ENCODE measurements at regions not wholly inside any gene's neighbourhood (a gene's known extent, or its start where the extent isn't known, plus 50 kb on each side); places are given as distances from the start of the nearest gene placed in this dataset.

GRCh38 chr12:66881386-66881785 lies 202.5 kb upstream of the GRIP1 start:
- TF ChIP-seq, protein P1, sequence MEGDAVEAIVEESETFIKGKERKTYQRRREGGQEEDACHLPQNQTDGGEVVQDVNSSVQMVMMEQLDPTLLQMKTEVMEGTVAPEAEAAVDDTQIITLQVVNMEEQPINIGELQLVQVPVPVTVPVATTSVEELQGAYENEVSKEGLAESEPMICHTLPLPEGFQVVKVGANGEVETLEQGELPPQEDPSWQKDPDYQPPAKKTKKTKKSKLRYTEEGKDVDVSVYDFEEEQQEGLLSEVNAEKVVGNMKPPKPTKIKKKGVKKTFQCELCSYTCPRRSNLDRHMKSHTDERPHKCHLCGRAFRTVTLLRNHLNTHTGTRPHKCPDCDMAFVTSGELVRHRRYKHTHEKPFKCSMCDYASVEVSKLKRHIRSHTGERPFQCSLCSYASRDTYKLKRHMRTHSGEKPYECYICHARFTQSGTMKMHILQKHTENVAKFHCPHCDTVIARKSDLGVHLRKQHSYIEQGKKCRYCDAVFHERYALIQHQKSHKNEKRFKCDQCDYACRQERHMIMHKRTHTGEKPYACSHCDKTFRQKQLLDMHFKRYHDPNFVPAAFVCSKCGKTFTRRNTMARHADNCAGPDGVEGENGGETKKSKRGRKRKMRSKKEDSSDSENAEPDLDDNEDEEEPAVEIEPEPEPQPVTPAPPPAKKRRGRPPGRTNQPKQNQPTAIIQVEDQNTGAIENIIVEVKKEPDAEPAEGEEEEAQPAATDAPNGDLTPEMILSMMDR (IDR thresholded peaks at IDR 0.05): no peak

GRCh38 chr12:66884091-66884490 lies 205.2 kb upstream of the GRIP1 start:
- no peak for ATAC-seq (ENCODE audit: poor library complexity)
- Mint-ChIP-seq H3K4me1 (ENCODE audit: low read depth) (no peaks in the 10 kb centered on the region), H3K4me3 (no peak overlapping the region), H3K27me3 (no peaks in the 10 kb centered on the region), H3K9me3 (no peaks in the 10 kb centered on the region), H3K36me3 (ENCODE audit: low read depth) (no peaks in the 10 kb centered on the region), H3K27ac (no peak overlapping the region)
- Histone ChIP-seq H3K27me3 (ENCODE audit: control insufficient read depth in 1 of 2, insufficient read depth in 2 of 2, low read length in 2 of 2) (no peaks in the 10 kb centered on the region), H3K9me3 (ENCODE audit: control insufficient read depth in 1 of 2, insufficient read depth in 1 of 2, low read length in 2 of 2) (no peaks in the 10 kb centered on the region), H3K27ac (ENCODE audit: low read depth in 1 of 2, low read length in 2 of 2) (no peak overlapping the region), H3K4me3 (ENCODE audit: low read length) (no peak overlapping the region), H3K36me3 (ENCODE audit: insufficient read depth, low read length) (no peaks in the 10 kb centered on the region), H3K4me1 (ENCODE audit: insufficient read depth, low read length) (no peaks in the 10 kb centered on the region)
- POLR2A ChIA-PET: no interaction called here
- no peak for DNase-seq
- CTCF ChIA-PET: no interaction called here
- TF ChIP-seq, protein P1 (IDR thresholded peaks at IDR 0.05): no peak
- intact Hi-C loops (cut with DNase I, micrococcal nuclease): no loop called here

More at GRCh38 chr12:66881386-66881785, 202.5 kb upstream of the GRIP1 start:
- ATAC-seq (ENCODE audit: poor library complexity) (no peak), DNase-seq (no peak)
- Mint-ChIP-seq H3K9me3 (no peaks in the 10 kb centered on the region), H3K4me1 (ENCODE audit: low read depth) (no peaks in the 10 kb centered on the region), H3K27ac (no peak overlapping the region), H3K4me3 (no peak overlapping the region), H3K27me3 (no peaks in the 10 kb centered on the region), H3K36me3 (ENCODE audit: low read depth) (no peaks in the 10 kb centered on the region)
- no peaks in the 10 kb centered on the region for H3K9me3 ChIP-seq (ENCODE audit: control insufficient read depth in 1 of 2, insufficient read depth in 1 of 2, low read length in 2 of 2)
- no peaks in the 10 kb centered on the region for H3K4me1 ChIP-seq (ENCODE audit: insufficient read depth, low read length)
- H3K4me3 ChIP-seq (ENCODE audit: low read length): no peak overlapping the region
- H3K36me3 ChIP-seq (ENCODE audit: insufficient read depth, low read length): no peaks in the 10 kb centered on the region
- no peak overlapping the region for H3K27ac ChIP-seq (ENCODE audit: low read depth in 1 of 2, low read length in 2 of 2)
- intact Hi-C loops (cut with DNase I, micrococcal nuclease): no loop called here
- CTCF ChIA-PET: no interaction called here
- H3K27me3 ChIP-seq (ENCODE audit: control insufficient read depth in 1 of 2, insufficient read depth in 2 of 2, low read length in 2 of 2): no peaks in the 10 kb centered on the region
- POLR2A ChIA-PET: no interaction called here

GRCh38 chr12:66885115-66885875 lies 206.4 kb upstream of the GRIP1 start:
- no peaks in the 10 kb centered on the region for H3K27me3 Mint-ChIP-seq
- intact Hi-C loops (cut with DNase I, micrococcal nuclease): no loop called here
- H3K4me3 Mint-ChIP-seq: no peak overlapping the region
- ChIA-PET CTCF (no interaction called here), POLR2A (no interaction called here)
- no peaks in the 10 kb centered on the region for H3K4me1 Mint-ChIP-seq (ENCODE audit: low read depth)
- DNase-seq: no peak
- no peaks in the 10 kb centered on the region for H3K9me3 Mint-ChIP-seq
- TF ChIP-seq, protein P1 (IDR thresholded peaks at IDR 0.05): no peak
- H3K4me3 ChIP-seq (ENCODE audit: low read length): no peak overlapping the region
- ATAC-seq (ENCODE audit: poor library complexity): no peak
- H3K36me3 ChIP-seq (ENCODE audit: insufficient read depth, low read length): no peaks in the 10 kb centered on the region
- no peak overlapping the region for H3K27ac ChIP-seq (ENCODE audit: low read depth in 1 of 2, low read length in 2 of 2)
- H3K27ac Mint-ChIP-seq: no peak overlapping the region
- H3K4me1 ChIP-seq (ENCODE audit: insufficient read depth, low read length): no peaks in the 10 kb centered on the region
- no peaks in the 10 kb centered on the region for H3K9me3 ChIP-seq (ENCODE audit: control insufficient read depth in 1 of 2, insufficient read depth in 1 of 2, low read length in 2 of 2)
- no peaks in the 10 kb centered on the region for H3K27me3 ChIP-seq (ENCODE audit: control insufficient read depth in 1 of 2, insufficient read depth in 2 of 2, low read length in 2 of 2)
- no peaks in the 10 kb centered on the region for H3K36me3 Mint-ChIP-seq (ENCODE audit: low read depth)
